ENCODE measurements at regions not wholly inside any gene's neighbourhood (a gene's known extent, or its start where the extent isn't known, plus 50 kb on each side); places are given as distances from the start of the nearest gene placed in this dataset.
A peak's percentile ranks its signal among the peaks of the same experiment; 100 is the strongest.
"Not testable (repeated sequence)": the region's sequence is repeated elsewhere in the genome, so short reads cannot be mapped to it uniquely, and the experiment has no call there.

DNA sequence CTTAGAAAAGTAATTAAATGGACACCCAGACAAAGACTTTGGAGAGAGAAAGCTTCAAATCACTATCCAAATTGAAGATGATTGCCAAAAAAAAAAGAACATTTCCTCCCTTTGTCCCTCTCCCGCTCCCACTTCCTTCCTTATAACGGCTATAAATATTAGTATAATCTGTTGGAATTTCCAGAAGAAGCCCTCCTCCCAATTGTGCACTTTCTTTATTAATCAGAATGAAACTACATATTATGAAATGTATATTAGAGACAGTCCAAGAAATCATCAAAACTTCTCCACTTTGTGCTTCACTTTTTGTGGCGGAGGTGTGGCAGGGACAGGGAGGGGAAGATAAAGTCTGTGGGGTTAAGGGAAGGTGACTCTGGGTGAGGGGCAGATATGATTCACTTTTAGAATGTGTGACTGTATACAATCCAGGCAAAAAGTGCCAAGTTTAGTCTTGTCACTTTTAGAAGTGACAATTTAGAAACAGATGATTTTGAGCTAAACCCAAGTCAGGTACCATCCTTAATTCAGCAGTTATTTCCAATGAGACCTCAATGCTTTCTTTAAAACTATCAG is 195.0 kb upstream of the MARCKS start:
- DNase-seq (ENCODE audit: extremely low spot score, insufficient read length, low read depth) (no peak), FAIRE-seq (peak; percentile 47)

DNA sequence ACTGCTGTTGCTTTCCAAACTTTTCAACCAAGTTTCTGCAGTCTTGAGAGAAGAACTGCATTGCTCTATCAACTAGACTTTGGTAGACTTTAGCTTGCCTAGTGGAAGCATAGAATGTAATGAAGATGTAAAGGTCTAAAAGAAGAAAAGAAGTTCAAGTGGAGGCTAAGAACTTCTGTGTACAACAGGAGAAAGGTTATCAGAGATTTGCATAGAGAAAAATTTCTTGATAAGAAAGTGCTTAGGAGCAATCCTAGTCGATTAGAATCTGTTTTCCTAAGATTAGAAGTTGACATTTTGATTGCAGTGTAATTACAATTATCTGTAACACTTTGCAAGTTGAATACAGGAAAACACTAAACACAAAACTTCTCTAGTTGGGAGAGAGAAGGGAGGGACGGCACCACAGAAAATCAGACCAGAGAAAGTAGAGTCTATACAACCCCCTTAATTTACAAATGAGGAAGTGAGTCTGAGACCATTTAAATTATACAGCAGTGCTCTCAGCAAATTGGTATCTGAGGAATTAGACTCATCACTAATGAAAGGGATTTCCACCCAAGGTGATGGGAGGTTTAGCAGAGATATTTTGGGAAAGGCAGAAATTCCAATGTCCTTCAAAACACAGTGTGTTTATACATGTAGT is 194.3 kb upstream of the MARCKS start:
- DNase-seq (ENCODE audit: extremely low spot score, insufficient read length, low read depth) (no peak), FAIRE-seq (peak; percentile 56)

DNA sequence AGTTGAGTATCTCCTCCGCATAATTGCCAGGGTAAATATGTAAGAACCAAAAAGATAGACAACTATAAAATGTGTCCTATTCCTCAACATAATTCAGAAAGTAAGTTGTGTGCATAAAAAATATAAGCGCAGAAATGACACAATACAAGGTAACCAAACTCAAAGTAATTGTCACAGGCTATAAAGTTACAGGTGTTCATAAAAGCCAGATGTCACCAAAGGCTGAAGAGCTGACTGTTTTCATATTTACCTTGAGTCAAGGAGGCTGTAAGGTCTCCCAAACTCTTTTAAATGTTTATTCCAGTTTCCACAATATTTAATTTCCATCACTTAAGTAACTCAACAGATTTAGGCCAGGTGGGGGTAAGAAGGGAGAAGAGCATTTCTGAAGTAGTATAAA is 192.2 kb upstream of the MARCKS start:
- DNase-seq (ENCODE audit: extremely low spot score, insufficient read length, low read depth) (no peak), FAIRE-seq (no peak)

DNA sequence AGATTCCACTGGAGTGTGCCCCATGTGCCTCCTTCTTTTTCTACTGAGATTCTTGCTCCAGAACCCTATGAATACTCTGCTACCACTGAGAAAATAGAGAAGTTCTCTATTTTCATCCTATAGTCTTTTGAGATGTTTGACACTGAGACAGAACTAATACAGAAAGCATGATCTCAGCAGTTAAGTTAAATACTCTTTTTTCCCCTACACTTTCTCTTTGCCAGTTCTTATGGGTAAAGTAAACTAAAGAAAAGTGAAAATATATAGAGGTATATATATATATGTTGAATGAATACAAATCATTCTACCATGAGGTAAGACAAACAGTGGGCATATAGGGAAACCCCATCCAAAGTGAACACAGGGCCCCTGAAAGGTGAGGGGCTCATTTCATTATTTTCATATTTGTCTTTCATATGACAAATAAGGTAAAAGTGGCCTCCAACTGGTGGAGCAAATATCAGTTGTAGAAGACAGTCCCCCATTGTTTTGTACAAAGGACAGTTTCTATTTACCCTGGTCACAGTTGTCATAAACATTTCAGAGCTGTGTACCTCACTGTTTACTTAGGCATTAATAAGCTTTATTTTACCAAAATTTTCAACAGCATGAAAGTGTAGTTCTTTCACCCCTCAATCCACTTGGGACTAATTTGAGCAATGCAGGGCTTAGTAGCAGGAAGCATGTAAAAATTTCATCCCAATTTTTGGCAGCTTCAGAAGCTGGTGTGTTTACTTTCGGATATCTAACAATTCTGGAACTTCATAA is 188.3 kb upstream of the MARCKS start:
- DNase-seq (ENCODE audit: extremely low spot score, insufficient read length, low read depth) (no peak), FAIRE-seq (no peak)

DNA sequence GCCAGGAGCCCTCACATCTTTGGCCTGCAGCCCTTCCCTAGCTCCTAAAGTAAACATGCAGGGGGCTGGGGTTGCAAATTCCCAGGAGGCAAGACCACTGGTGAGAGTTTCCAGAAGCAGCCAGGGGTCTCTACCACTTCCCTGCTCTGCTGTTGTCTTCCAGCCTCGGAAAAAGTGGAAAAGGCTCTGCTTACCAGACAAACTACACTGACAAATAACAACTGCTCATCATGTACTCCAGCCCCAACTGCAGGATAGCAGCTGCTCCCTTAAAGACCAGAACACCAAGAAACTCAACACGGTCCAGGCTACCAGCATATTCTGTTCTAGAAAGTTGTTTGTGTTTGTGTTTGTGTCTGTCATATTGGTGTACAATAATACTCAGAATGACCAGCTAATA is 187.5 kb upstream of the MARCKS start:
- FAIRE-seq (no peak), DNase-seq (ENCODE audit: extremely low spot score, insufficient read length, low read depth) (no peak)

DNA sequence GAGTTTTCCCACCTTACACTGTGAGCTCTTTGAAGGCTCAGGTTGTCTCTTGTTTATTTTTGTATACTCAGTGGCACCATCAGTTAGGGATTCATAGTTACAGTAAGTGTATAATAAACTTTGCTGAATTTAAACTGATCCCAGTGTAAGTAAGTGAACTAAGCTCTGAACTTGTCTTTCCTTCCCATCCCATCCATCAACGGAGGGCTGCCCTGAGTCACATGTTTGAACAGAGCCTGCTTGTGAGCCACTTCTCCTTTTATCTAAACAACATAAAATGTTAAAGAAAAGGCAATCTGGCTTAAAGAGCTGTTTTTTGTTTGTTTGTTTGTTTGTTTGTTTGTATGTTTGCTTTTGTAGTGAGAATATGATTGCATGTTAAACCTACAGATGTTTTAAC is 185.7 kb upstream of the MARCKS start:
- DNase-seq (ENCODE audit: extremely low spot score, insufficient read length, low read depth) (no peak), FAIRE-seq (peak; percentile 21)

DNA sequence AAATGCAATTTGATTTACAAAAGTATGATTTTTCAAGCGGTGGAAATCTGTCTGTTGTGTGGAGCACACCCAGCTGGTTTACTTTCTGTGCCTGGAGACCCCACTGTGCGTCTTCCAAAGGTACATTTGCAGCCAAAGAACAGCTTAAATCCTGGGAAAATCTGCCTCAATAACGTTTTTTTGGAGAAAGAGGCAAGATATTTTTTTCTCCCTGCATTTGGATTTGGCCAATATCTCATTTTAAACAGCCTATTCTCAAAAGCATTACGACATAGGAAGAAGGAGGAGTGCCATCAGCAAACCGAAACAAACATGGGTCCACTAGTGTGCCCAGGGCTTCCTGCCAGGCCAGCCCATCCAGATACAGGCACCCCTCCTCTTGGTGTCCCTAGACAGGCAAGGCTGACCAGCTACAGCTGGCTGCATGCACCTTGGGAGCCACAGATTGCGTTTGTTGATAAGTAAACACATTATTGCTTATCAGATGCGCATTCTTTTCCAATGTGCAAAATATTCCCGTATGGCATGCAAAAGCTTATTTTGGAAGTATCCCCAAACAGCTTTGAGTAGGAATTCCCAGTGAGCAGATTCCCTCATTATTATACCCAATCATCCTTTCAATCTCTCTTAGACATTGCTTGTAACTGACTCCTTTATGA is 184.5 kb upstream of the MARCKS start:
- DNase-seq (ENCODE audit: extremely low spot score, insufficient read length, low read depth) = no peak
- no peak for FAIRE-seq

DNA sequence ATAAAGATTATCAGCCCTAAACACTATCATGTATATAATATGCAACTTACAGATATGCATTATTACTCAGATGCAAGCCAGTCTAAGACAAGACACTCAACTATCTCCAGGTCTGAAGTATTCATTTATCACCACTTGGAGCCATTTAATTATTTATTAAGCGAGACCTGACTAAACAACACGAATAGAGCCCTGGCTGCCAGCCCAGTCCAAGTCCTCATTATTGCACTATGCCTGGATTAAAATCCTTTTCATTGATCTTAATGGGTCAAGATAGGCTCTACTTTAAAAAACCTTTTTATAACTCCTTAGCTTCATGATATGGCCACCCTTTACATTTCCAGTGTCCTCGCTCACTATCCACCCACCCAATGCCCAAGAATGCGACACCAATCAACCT is 183.1 kb upstream of the MARCKS start:
- DNase-seq (ENCODE audit: extremely low spot score, insufficient read length, low read depth) (no peak), FAIRE-seq (no peak)

DNA sequence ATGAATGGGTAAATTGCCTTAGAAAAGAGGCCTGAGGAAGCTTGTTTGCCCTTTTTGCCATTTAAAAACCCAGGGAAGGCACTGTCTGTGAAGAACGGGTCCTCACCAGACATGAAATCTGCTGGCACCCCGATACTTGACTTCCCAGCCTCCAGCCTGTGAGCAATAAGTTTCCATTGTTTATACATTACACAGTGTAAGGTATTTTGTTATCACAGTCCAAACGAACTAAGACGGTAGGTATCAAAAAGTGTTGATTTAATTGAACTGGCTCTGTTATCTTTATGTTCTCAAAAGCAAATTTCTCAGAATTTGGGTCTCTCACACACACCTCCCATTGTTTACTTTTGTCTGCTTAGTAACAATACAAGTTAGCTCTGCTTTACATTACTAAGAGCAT is 181.1 kb upstream of the MARCKS start:
- no peak for DNase-seq (ENCODE audit: extremely low spot score, insufficient read length, low read depth)
- FAIRE-seq = no peak

DNA sequence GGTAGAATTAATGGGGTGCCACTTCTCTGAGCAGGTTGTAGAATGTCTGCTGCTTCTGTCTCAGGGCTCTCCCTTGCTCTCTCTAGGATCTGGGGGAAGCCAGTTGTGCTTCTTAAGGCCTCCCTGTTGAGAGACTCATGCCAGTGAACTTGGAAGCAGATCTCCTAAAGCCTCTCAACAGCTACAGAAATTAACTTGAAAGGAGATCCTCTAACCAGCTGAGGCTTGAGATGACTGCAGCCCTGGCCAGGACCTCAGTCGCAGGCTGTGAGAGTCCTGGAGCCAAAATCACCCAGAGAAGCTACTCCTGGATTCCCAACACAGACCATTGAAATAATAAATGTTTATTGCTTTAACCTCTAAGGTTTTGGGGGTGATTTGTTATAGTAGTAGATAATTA is 180.2 kb upstream of the MARCKS start:
- DNase-seq (ENCODE audit: extremely low spot score, insufficient read length, low read depth) (no peak), FAIRE-seq (no peak)

DNA sequence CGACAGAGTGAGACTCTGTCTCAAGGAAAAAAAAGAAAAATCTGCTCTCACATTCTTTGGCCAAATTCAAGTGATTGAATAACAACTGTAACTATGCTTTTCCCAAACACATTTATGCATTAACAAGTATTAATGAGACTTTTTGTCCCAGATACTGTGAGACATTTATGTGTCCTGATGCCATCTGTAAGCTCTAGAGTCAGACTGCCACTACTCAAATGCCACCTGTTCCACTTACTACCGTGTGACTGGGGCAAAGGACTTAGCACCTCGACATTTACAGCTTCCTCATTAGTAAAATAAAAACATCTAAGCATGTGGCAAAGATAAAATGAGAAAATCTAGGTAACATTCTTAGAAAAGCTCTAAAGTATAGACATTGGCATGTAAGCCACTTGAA is 178.1 kb upstream of the MARCKS start:
- FAIRE-seq = no peak
- DNase-seq (ENCODE audit: extremely low spot score, insufficient read length, low read depth) = no peak

DNA sequence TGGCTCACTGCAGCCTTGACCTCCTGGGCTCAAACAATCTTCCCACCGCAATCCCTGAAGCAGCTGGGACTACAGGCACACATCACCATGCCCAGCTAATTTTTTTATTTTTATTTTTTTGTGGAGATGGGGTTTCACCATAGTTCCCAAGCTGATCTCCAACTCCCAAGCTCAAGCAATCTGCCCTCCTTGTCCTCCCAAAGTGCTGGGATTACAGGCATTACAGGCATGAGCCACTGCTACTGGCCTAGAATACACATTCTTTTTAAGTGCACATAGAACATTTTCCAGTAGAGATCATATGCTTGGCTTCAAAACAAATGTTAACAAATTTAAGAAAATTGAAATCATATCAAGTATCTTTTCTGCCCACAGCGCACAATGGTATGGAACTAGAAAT is 176.8 kb upstream of the MARCKS start:
- no peak for FAIRE-seq

DNA sequence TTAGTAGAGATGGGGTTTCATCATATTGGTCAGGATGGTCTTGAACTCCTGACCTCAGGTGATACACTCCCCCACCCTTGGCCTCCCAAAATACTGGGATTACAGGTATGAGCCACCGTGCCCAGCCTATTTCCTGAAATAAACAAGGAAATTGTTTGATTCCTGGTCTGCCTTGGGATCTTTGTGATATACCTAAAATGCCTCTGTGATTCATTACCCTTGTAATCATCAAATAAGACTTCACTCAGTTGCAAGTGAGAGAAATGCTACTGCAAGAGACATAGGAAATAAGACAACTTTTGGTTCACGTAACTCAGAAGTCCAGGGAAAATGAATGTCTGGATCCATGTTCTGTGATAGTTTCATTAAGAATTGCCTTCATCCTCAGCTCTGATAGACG is 173.2 kb upstream of the MARCKS start:
- no peak for FAIRE-seq

More for the DNA sequence above, 176.8 kb upstream of the MARCKS start:
- DNase-seq (ENCODE audit: extremely low spot score, insufficient read length, low read depth) = no peak

DNA sequence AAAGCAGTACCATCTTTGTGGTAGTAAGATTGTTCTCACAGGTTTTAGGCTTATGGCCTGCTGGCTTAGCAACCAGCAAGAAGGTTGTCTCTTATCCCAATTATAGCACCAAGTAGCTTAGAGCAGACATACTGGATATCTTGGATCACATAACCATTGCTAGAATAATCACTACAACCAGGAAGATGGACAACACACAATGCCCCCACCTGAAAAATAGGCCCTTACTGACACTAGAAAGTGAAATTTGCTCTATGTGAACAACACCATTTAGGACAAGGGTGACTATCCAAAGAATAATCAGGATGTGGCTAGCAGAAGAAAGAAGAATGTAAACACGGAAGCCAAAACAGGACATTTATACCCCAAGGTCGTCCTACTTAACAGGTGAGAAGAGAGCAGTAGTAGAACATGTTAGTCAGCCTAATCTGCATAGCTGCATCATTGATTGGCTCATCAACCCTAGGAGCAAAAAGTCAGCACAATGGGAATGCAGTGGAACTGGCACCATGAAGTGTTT is 172.7 kb upstream of the MARCKS start:
- DNase-seq (ENCODE audit: extremely low spot score, insufficient read length, low read depth) (no peak), FAIRE-seq (no peak)

More for the DNA sequence above, 173.2 kb upstream of the MARCKS start:
- DNase-seq (ENCODE audit: extremely low spot score, insufficient read length, low read depth) = no peak

DNA sequence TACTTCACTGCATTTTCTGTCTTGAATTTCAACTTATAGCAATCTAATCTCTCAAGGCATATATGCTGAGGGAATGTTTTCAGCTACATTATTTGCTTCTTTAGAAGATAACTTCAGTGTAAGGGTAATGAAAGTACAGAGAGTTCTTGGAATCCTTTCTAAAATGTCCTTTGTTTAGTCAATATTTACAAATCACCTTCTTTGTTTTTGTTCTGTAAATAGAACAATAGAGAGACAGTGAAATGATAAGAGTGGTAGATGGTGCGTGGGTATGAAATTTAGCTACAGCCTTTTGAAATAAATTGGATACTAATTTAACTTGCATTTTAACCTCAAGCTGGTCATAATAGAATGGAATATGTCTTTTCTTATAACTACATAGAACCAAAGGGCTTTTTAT is 171.1 kb upstream of the MARCKS start:
- no peak for FAIRE-seq
- DNase-seq (ENCODE audit: extremely low spot score, insufficient read length, low read depth) = no peak

DNA sequence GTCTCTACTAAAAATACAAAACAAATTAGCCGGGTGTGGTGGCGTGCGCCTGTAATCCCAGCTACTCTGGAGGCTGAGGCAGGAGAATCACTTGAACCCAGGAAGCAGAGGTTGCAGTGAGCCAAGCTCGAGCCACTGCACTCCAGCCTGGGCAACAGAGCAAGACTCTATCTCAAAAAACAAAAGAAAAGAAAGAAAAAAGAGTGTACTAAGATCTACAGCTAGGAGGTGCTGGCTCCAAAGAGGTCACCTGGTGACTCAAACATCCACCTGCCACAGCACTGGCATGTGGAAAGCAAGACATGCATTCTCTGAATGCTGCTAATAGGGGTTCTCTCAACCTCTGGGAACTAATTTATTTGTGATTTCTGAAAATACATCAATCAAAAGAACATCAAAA is 167.5 kb upstream of the MARCKS start:
- FAIRE-seq; DNase-seq (ENCODE audit: extremely low spot score, insufficient read length, low read depth): not testable (repeated sequence)

DNA sequence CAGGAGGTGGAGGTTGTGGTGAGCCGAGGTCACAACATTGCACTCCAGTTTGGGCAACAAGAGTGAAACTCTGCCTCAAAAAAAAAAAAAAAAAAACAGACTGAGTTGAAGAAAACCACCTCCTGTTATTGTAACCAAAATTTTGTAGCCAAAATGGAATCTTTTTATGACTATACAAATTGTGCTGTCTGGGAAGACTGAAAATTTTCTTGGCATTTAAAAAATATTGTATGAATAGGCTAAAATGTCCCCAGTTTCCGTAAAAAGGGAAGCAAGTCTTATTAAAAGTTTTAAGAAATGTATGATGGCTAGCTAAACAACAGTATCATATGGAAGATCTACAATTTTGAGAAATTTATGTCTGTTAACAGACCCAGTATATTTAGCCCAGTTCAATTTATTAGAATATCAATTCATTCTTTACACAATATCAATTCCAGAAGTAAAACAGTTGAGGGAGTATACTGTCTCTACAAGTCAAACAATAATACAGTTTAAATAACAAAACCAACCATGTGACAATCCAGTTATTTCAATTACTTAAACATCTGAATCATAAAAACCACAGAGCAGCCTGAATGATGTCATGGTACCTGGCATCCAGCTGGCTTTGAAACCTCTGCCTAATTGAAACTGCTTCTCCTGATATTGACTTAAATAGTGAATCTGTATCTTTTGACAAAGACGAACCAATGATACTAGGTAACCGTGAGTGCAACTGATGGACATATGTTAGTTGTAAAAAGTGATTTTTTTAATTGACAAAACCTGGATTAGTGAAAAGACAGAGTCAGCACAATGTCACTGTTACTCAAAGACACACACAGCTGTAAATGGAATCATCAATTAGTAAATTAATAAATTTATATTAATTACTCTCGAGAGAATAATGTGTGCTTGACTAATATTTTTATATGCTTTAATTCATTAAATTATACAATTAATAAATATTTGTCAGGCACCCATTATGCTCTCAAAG is 166.6 kb upstream of the MARCKS start:
- peak; percentile 36 for FAIRE-seq
- DNase-seq (ENCODE audit: extremely low spot score, insufficient read length, low read depth) = no peak

DNA sequence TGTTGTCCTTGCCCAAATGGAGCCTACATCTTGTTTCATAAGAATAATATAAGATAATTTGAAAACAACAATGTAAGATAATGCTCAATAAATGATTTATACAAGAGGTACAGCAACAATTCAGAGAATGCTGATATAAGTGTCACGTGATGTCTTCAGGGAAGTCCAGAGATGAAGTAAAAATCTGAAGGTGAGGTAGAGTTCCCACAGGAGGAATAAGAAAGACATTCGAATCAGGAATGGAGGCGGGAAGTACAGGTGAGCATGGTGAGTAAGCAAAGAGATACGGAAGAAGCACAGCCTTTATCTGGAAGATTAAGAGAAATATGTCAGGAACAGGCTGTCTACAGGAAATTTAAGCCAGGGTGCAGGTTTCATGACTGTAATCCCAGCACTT is 165.9 kb upstream of the MARCKS start:
- FAIRE-seq (peak; percentile 5), DNase-seq (ENCODE audit: extremely low spot score, insufficient read length, low read depth) (no peak)

DNA sequence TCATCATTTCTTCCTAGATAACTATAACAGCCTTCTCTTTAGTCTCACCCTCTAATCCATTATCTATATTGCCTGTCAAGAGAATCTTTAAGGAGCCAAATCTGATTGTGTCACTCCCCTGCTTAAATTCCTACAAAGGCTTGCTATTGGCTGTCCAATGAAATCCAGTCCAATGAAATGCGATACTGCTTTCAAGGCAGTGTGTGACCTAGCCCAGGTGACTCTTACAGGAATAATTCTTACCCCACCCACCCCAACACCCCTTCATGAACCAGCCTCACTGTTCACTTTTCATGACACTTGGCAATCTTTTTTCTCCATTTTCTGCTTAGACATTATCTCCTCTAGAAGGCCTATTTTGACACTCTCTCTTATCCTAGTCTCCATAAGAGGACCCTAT is 163.3 kb upstream of the MARCKS start:
- no peak for FAIRE-seq
- no peak for DNase-seq (ENCODE audit: extremely low spot score, insufficient read length, low read depth)
